Transverse colon (tissue), 4 donors: ENCODE measurements at regions not wholly inside any gene's neighbourhood (a gene's known extent, or its start where the extent isn't known, plus 50 kb on each side); places are given as distances from the start of the nearest gene placed in this dataset.

Experiments used
- DNase-seq: peaks from one replicate; pipeline ENCODE4 v3.0.0-alpha.2; 2019
- H3K27ac ChIP-seq, 4 donors: fragments of 200-600 bp; sonication (generic); 2 replicates each; pipeline ENCODE4 v1.5.1; 2016 to 2018; ENCODE audit warnings: inconsistent platforms in 4 of 4
- H3K27me3 ChIP-seq: fragments of 200-600 bp; sonication (generic); 2 replicates; pipeline ENCODE4 v1.5.1; 2017; ENCODE audit warnings: inconsistent platforms
- H3K36me3 ChIP-seq, 4 donors: fragments of 200-600 bp; sonication (generic); 2 replicates each; pipeline ENCODE4 v1.5.1; 2017 to 2019; ENCODE audit warnings: inconsistent platforms in 4 of 4
- H3K4me1 ChIP-seq, 4 donors: fragments of 200-600 bp; sonication (generic); 2 replicates each; pipeline ENCODE4 v1.5.1; 2017 to 2020; ENCODE audit warnings: inconsistent platforms in 4 of 4
- H3K4me3 ChIP-seq, 4 donors: fragments of 200-600 bp; sonication (generic); 1 replicate in 1 of 4; 2 replicates in 3 of 4; pipeline versions ENCODE4 v1.5.1 to v1.6.1; 2017 to 2019; ENCODE audit warnings: inconsistent platforms in 4 of 4
- H3K9me3 ChIP-seq, 2 donors: fragments of 200-600 bp; sonication (generic); 2 replicates each; pipeline ENCODE4 v1.5.1; 2017 to 2019; ENCODE audit warnings: inconsistent platforms in 2 of 2
- EP300 ChIP-seq: sonication (generic); formaldehyde crosslinking; IDR thresholded peaks from one replicate; pipeline ENCODE4 v1.6.1; 2017; ENCODE audit warnings: antibody characterized with exemption, low read depth
- POLR2A ChIP-seq: fragments of 450-650 bp; IDR thresholded peaks from one replicate; pipeline ENCODE4 v1.6.1; 2016; ENCODE audit warnings: antibody characterized with exemption, mild to moderate bottlenecking, moderate library complexity
- POLR2AphosphoS5 ChIP-seq, 3 donors: sonication (generic); formaldehyde crosslinking; IDR thresholded peaks; one replicate each; pipeline ENCODE4 v1.6.1; 2016; ENCODE audit warnings: antibody characterized with exemption in 3 of 3
- WGBS, 2 donors: methylation state at CpG; one replicate each; pipeline ENCODE4 v1.1.5; 2018; ENCODE audit warnings: low coverage in 1 of 2; 5-methylcytosine and 5-hydroxymethylcytosine counted together
- in situ Hi-C, 4 donors: fragments of 200-750 bp; cut with MboI; loops; one replicate each; pipeline versions ENCODE4 v1.15.0 to v1.15.1; 2017; ENCODE audit warnings: low sequenced_read_pairs in 3 of 4, low pct_ligation_motif_present in 1 of 4, low pct_unique_long_range_greater_than_20kb in 1 of 4
- intact Hi-C: fragments of 100-400 bp; cut with DNase I; formaldehyde crosslinking; loops from one replicate; pipeline ENCODE4 v1.15.1; 2023; ENCODE audit warnings: low total_unique reads
- TF ChIP-seq, protein P1 (sequence below), 5 experiments: fragments of 200-600 bp in 3 of 5; fragments of 450-650 bp in 2 of 5; sonication (generic) in 3 of 5; IDR thresholded peaks; 1 replicate in 2 of 5; 2 replicates in 3 of 5; pipeline ENCODE4 v1.5.1; 2016 to 2017; ENCODE audit warnings: antibody characterized with exemption in 5 of 5, inconsistent platforms in 3 of 5, mild to moderate bottlenecking in 2 of 5, moderate library complexity in 1 of 5

DNA sequence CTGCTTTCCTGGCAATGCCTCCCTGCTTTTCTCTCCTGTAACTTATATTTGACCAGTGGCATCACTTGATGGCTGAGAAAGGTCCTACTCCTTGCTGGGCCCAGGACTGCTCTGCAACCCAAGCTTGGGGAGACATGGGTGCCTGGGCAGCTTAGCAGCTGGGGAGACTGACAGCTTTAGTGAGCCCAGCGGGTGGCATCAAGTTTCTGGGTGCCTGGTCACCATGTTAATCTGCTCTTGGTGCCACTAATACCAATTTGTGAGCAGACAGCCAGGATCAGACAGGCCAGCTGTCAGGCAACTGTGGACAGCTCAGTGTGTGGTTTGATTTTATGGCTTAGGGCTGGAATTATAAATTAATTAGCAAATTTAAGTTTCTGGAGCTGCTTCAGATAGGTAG lies 144.8 kb upstream of the GLI2 start:
- no peaks in the 10 kb centered on the region for H3K36me3 ChIP-seq
- in situ Hi-C loops (no loop called here), intact Hi-C loops (no loop called here)
- H3K27ac ChIP-seq = no peak overlapping the region
- TF ChIP-seq POLR2AphosphoS5 (IDR thresholded peaks at IDR 0.05) (no peak), EP300 (no peak), POLR2A (no peak)
- TF ChIP-seq, protein P1, sequence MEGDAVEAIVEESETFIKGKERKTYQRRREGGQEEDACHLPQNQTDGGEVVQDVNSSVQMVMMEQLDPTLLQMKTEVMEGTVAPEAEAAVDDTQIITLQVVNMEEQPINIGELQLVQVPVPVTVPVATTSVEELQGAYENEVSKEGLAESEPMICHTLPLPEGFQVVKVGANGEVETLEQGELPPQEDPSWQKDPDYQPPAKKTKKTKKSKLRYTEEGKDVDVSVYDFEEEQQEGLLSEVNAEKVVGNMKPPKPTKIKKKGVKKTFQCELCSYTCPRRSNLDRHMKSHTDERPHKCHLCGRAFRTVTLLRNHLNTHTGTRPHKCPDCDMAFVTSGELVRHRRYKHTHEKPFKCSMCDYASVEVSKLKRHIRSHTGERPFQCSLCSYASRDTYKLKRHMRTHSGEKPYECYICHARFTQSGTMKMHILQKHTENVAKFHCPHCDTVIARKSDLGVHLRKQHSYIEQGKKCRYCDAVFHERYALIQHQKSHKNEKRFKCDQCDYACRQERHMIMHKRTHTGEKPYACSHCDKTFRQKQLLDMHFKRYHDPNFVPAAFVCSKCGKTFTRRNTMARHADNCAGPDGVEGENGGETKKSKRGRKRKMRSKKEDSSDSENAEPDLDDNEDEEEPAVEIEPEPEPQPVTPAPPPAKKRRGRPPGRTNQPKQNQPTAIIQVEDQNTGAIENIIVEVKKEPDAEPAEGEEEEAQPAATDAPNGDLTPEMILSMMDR (IDR thresholded peaks at IDR 0.05) = no peak
- H3K4me1 ChIP-seq = peaks cover 0 to 3% (median 0%) of the 10 kb centered on the region in 4 donors
- H3K4me3 ChIP-seq = no peak overlapping the region
- H3K27me3 ChIP-seq = peaks cover 33% of the 10 kb centered on the region
- WGBS, 2 donors = 72% methylated on average over 1 of the region's 1 CpG; no CpG with 5 or more reads in 1 of the 2 donors
- no peaks in the 10 kb centered on the region for H3K9me3 ChIP-seq
- no peak for DNase-seq

GRCh38 chr2:120591572-120591971 lies 144.1 kb upstream of the GLI2 start:
- Histone ChIP-seq H3K4me1 (peaks cover 0 to 3% (median 0%) of the 10 kb centered on the region in 4 donors), H3K27me3 (peaks cover 27% of the 10 kb centered on the region), H3K9me3 (no peaks in the 10 kb centered on the region), H3K27ac (no peak overlapping the region), H3K4me3 (no peak overlapping the region), H3K36me3 (no peaks in the 10 kb centered on the region)
- DNase-seq = no peak
- in situ Hi-C loops (no loop called here), intact Hi-C loops (no loop called here)
- 91% methylated on average over 7 of the region's 7 CpGs; no CpG with 5 or more reads in 1 of the 2 donors for WGBS, 2 donors
- TF ChIP-seq EP300 (no peak), POLR2AphosphoS5 (IDR thresholded peaks at IDR 0.05) (no peak), POLR2A (no peak)
- TF ChIP-seq, protein P1 (IDR thresholded peaks at IDR 0.05) = no peak

- Histone ChIP-seq H3K27me3 (peaks cover 22% of the 10 kb centered on the region), H3K27ac (no peak overlapping the region), H3K4me3 (no peak overlapping the region), H3K9me3 (no peaks in the 10 kb centered on the region), H3K4me1 (peaks cover 0 to 3% (median 0%) of the 10 kb centered on the region in 4 donors), H3K36me3 (no peaks in the 10 kb centered on the region)
- 76 to 80% methylated on average over 3 to 10 of the region's 10 CpGs for WGBS, 2 donors
- no peak for DNase-seq
- intact Hi-C loops = no loop called here
- TF ChIP-seq, protein P1 (IDR thresholded peaks at IDR 0.05) = no peak
- no peak for TF ChIP-seq POLR2AphosphoS5 (IDR thresholded peaks at IDR 0.05)
- no peak for TF ChIP-seq POLR2A
- no peak for TF ChIP-seq EP300
- in situ Hi-C loops = no loop called here
Observed at GRCh38 chr2:120592084-120592483, 143.6 kb upstream of the GLI2 start.

DNA sequence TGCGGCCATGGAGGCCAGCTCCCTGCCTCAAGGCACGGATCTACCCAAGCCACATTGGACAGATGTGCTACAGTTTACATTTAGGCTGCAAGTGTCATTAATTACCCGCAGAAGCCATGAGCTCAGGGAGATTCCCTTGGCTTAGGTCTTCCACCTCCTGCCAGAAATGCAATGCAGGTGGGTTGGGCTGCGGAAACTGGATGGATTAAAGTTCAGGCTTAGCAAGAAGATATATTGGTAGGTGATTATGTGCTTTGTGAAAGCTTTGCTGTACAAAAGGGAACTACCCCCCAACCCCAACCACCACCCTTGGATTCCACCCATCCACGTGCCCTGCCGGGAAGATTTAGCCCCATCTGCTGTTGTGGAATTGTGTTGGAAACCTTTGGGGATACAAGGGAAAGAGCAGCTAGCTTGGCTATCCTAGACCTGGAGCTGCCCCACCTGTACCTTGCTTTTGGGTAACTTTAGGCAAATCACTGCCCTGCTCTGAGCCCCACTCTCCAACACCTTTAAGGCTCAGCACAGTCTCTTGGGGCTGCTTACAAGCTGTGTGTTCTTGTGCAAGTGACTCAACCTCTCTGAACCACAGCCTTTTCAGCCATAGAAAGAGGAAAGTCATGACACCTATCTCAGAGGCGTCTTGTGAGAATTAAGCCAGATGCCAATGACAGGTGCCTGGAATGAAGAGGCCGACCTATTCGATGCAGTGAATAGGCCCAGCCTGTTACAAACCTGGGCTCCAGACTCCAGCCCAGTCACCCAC lies 141.6 kb upstream of the GLI2 start:
- no peaks in the 10 kb centered on the region for H3K9me3 ChIP-seq
- TF ChIP-seq POLR2AphosphoS5 (IDR thresholded peaks at IDR 0.05) (no peak), POLR2A (no peak), EP300 (no peak)
- TF ChIP-seq, protein P1 (IDR thresholded peaks at IDR 0.05) = no peak
- in situ Hi-C loops = no loop called here
- no peak overlapping the region for H3K4me3 ChIP-seq
- WGBS, 2 donors = 58 to 84% methylated on average over 2 to 9 of the region's 9 CpGs
- H3K27ac ChIP-seq = no peak overlapping the region
- intact Hi-C loops = no loop called here
- no peaks in the 10 kb centered on the region for H3K36me3 ChIP-seq
- H3K27me3 ChIP-seq = peaks cover 2% of the 10 kb centered on the region
- no peak for DNase-seq
- H3K4me1 ChIP-seq = no peaks in the 10 kb centered on the region
